ENCODE measurements at regions not wholly inside any gene's neighbourhood (a gene's known extent, or its start where the extent isn't known, plus 50 kb on each side); places are given as distances from the start of the nearest gene placed in this dataset.

- DNase-seq (ENCODE audit: low read depth), result no peak
- TF ChIP-seq CTCF (IDR thresholded peaks at IDR 0.05; ENCODE audit: insufficient read depth, low read depth, low read length, missing control alignments), result no peak
- H3K4me3 ChIP-seq (ENCODE audit: low read depth, low read length), result no peak overlapping the region
Measured at GRCh38 chr15:79212589-79213157, 69.8 kb upstream of the ANKRD34C start.

GRCh38 chr15:79211481-79211880 lies 71.0 kb upstream of the ANKRD34C start:
- no peak for TF ChIP-seq CTCF (IDR thresholded peaks at IDR 0.05; ENCODE audit: insufficient read depth, low read depth, low read length, missing control alignments)
- no peak overlapping the region for H3K4me3 ChIP-seq (ENCODE audit: low read depth, low read length)
- no peak for DNase-seq (ENCODE audit: low read depth)

- DNase-seq (ENCODE audit: low read depth), result no peak
- TF ChIP-seq CTCF (IDR thresholded peaks at IDR 0.05; ENCODE audit: insufficient read depth, low read depth, low read length, missing control alignments), result peak; percentile 2
- H3K4me3 ChIP-seq (ENCODE audit: low read depth, low read length), result no peak overlapping the region
Measured at GRCh38 chr15:79209690-79210089, 72.8 kb upstream of the ANKRD34C start.

- TF ChIP-seq CTCF (IDR thresholded peaks at IDR 0.05; ENCODE audit: insufficient read depth, low read depth, low read length, missing control alignments), result no peak
- no peak overlapping the region for H3K4me3 ChIP-seq (ENCODE audit: low read depth, low read length)
- no peak for DNase-seq (ENCODE audit: low read depth)
Measured at GRCh38 chr15:79209116-79209515, 73.4 kb upstream of the ANKRD34C start.

GRCh38 chr15:79208179-79208578 lies 74.3 kb upstream of the ANKRD34C start:
- TF ChIP-seq CTCF (IDR thresholded peaks at IDR 0.05; ENCODE audit: insufficient read depth, low read depth, low read length, missing control alignments), result no peak
- no peak overlapping the region for H3K4me3 ChIP-seq (ENCODE audit: low read depth, low read length)
- no peak for DNase-seq (ENCODE audit: low read depth)

- no peak for TF ChIP-seq CTCF (IDR thresholded peaks at IDR 0.05; ENCODE audit: insufficient read depth, low read depth, low read length, missing control alignments)
- DNase-seq (ENCODE audit: low read depth), result no peak
- H3K4me3 ChIP-seq (ENCODE audit: low read depth, low read length), result no peak overlapping the region
Measured at GRCh38 chr15:79206940-79207339, 75.6 kb upstream of the ANKRD34C start.

Measured in GM12865 (cell line).